Type B pancreatic cell (in vitro differentiated cells): ENCODE measurements at regions not wholly inside any gene's neighbourhood (a gene's known extent, or its start where the extent isn't known, plus 50 kb on each side); places are given as distances from the start of the nearest gene placed in this dataset.

Source experiments
- DNase-seq: peaks from one replicate; pipeline ENCODE4 v3.0.0; 2021; ENCODE audit warnings: mixed read lengths; ENCODE audit not compliant: unreplicated experiment; ENCODE audit errors: extremely low spot score
- H3K27ac Mint-ChIP-seq: 2 replicates; pipeline ENCODE4 v1.8.0; 2021; ENCODE audit warnings: mild to moderate bottlenecking, mixed read lengths
- H3K27me3 Mint-ChIP-seq: 2 replicates; pipeline ENCODE4 v1.8.0; 2021; ENCODE audit warnings: mixed read lengths
- H3K36me3 Mint-ChIP-seq: 2 replicates; pipeline ENCODE4 v1.8.0; 2021; ENCODE audit warnings: mixed read lengths
- H3K4me1 Mint-ChIP-seq: one replicate; pipeline ENCODE4 v1.8.0; 2021; ENCODE audit warnings: mixed read lengths; ENCODE audit not compliant: unreplicated experiment
- H3K4me3 Mint-ChIP-seq: 2 replicates; pipeline ENCODE4 v1.8.0; 2021; ENCODE audit warnings: mild to moderate bottlenecking, mixed read lengths
- H3K9me3 Mint-ChIP-seq: 2 replicates; pipeline ENCODE4 v1.8.0; 2021; ENCODE audit warnings: mixed read lengths
- CTCF ChIP-seq: fragments of 200-600 bp; sonication (generic); conservative IDR thresholded peaks from 2 replicates; pipeline ENCODE4 v1.5.0; 2021; ENCODE audit warnings: antibody characterized with exemption, mild to moderate bottlenecking

GRCh38 chr13:94829837-94830365 is 117.6 kb upstream of the SOX21 start:
- no peak for TF ChIP-seq CTCF
- peaks cover 14% of the 10 kb centered on the region for H3K4me1 Mint-ChIP-seq
- no peak for DNase-seq
- no peaks in the 10 kb centered on the region for H3K9me3 Mint-ChIP-seq
- no peak overlapping the region for H3K4me3 Mint-ChIP-seq
- H3K27ac Mint-ChIP-seq = no peak overlapping the region
- H3K27me3 Mint-ChIP-seq = peaks cover 37% of the 10 kb centered on the region
- H3K36me3 Mint-ChIP-seq = no peaks in the 10 kb centered on the region

- no peak overlapping the region for H3K27ac Mint-ChIP-seq
These were observed 117.0 kb upstream of the SOX21 start for GRCh38 chr13:94829185-94829836.

GRCh38 chr13:94827566-94827965 is 115.2 kb upstream of the SOX21 start:
- no peak for DNase-seq
- H3K27me3 Mint-ChIP-seq = peaks cover 44% of the 10 kb centered on the region
- TF ChIP-seq CTCF = no peak
- H3K4me3 Mint-ChIP-seq = no peak overlapping the region
- peaks cover 14% of the 10 kb centered on the region for H3K4me1 Mint-ChIP-seq
- H3K27ac Mint-ChIP-seq = no peak overlapping the region
- no peaks in the 10 kb centered on the region for H3K9me3 Mint-ChIP-seq
- no peaks in the 10 kb centered on the region for H3K36me3 Mint-ChIP-seq

More at GRCh38 chr13:94829185-94829836, 117.0 kb upstream of the SOX21 start:
- H3K4me3 Mint-ChIP-seq = no peak overlapping the region
- H3K27me3 Mint-ChIP-seq = peaks cover 43% of the 10 kb centered on the region
- no peaks in the 10 kb centered on the region for H3K9me3 Mint-ChIP-seq
- H3K4me1 Mint-ChIP-seq = peaks cover 14% of the 10 kb centered on the region
- TF ChIP-seq CTCF = no peak
- DNase-seq = no peak
- no peaks in the 10 kb centered on the region for H3K36me3 Mint-ChIP-seq

GRCh38 chr13:94825507-94825906 is 113.2 kb upstream of the SOX21 start:
- Mint-ChIP-seq H3K4me3 (no peak overlapping the region), H3K9me3 (no peaks in the 10 kb centered on the region), H3K36me3 (no peaks in the 10 kb centered on the region), H3K27ac (no peak overlapping the region), H3K4me1 (peaks cover 14% of the 10 kb centered on the region), H3K27me3 (peaks cover 51% of the 10 kb centered on the region)
- no peak for TF ChIP-seq CTCF
- no peak for DNase-seq

GRCh38 chr13:94824601-94825000 is 112.3 kb upstream of the SOX21 start:
- Mint-ChIP-seq H3K36me3 (no peaks in the 10 kb centered on the region), H3K27me3 (peaks cover 45% of the 10 kb centered on the region), H3K4me3 (no peak overlapping the region), H3K27ac (no peak overlapping the region), H3K4me1 (peaks cover 10% of the 10 kb centered on the region), H3K9me3 (no peaks in the 10 kb centered on the region)
- TF ChIP-seq CTCF = no peak
- no peak for DNase-seq
